GM12891 (cell line): ENCODE measurements at regions not wholly inside any gene's neighbourhood (a gene's known extent, or its start where the extent isn't known, plus 50 kb on each side); places are given as distances from the start of the nearest gene placed in this dataset.

Experiments
- POLR2A ChIP-seq: IDR thresholded peaks from 2 replicates; pipeline ENCODE4 v1.6.1; 2011; ENCODE audit warnings: low read depth, low read length, control low read depth
- POLR2AphosphoS5 ChIP-seq: IDR thresholded peaks from 2 replicates; pipeline ENCODE4 v1.6.1; 2011; ENCODE audit warnings: low read depth, low read length, control low read depth
- TAF1 ChIP-seq: IDR thresholded peaks from 2 replicates; pipeline ENCODE4 v1.6.1; 2011; ENCODE audit warnings: low read depth, low read length, control low read depth

GRCh38 chr6:90446164-90446563 lies 140.7 kb downstream of the MAP3K7 start:
- TF ChIP-seq POLR2A (no peak), POLR2AphosphoS5 (no peak), TAF1 (no peak)
